ENCODE measurements at regions not wholly inside any gene's neighbourhood (a gene's known extent, or its start where the extent isn't known, plus 50 kb on each side); places are given as distances from the start of the nearest gene placed in this dataset.
"Not testable (repeated sequence)": the region's sequence is repeated elsewhere in the genome, so short reads cannot be mapped to it uniquely, and the experiment has no call there.

GRCh38 chr6:81624453-81624852, 128.0 kb downstream of the TENT5A start:
- no peak for DNase-seq (ENCODE audit: low spot score)

- DNase-seq (ENCODE audit: low spot score): no peak
Measured at GRCh38 chr6:81623106-81623759, 129.2 kb downstream of the TENT5A start.

GRCh38 chr6:81621816-81622395, 130.6 kb downstream of the TENT5A start:
- DNase-seq (ENCODE audit: low spot score): no peak

GRCh38 chr6:81614292-81614691, 138.2 kb downstream of the TENT5A start:
- DNase-seq (ENCODE audit: low spot score): no peak

GRCh38 chr6:81613606-81614005, 138.9 kb downstream of the TENT5A start:
- DNase-seq (ENCODE audit: low spot score): no peak

GRCh38 chr6:81612136-81612535, 140.3 kb downstream of the TENT5A start:
- DNase-seq (ENCODE audit: low spot score): no peak

GRCh38 chr6:81609736-81610135, 142.7 kb downstream of the TENT5A start:
- no peak for DNase-seq (ENCODE audit: low spot score)

GRCh38 chr6:81608776-81609175, 143.7 kb downstream of the TENT5A start:
- no peak for DNase-seq (ENCODE audit: low spot score)

GRCh38 chr6:81606965-81607381, 145.5 kb downstream of the TENT5A start:
- DNase-seq (ENCODE audit: low spot score): no peak

GRCh38 chr6:81605526-81605925, 147.0 kb downstream of the TENT5A start:
- no peak for DNase-seq (ENCODE audit: low spot score)

- no peak for DNase-seq (ENCODE audit: low spot score)
Measured at GRCh38 chr6:81601918-81602317, 150.6 kb downstream of the TENT5A start.

GRCh38 chr6:81600488-81600887, 152.0 kb downstream of the TENT5A start:
- DNase-seq (ENCODE audit: low spot score): not testable (repeated sequence)

GRCh38 chr6:81594501-81594900, 158.0 kb downstream of the TENT5A start:
- DNase-seq (ENCODE audit: low spot score): no peak

GRCh38 chr6:81590314-81590691, 162.2 kb downstream of the TENT5A start:
- no peak for DNase-seq (ENCODE audit: low spot score)

GRCh38 chr6:81589465-81590313, 162.8 kb downstream of the TENT5A start:
- no peak for DNase-seq (ENCODE audit: low spot score)

GRCh38 chr6:81585686-81586085, 166.8 kb downstream of the TENT5A start:
- not testable (repeated sequence) for DNase-seq (ENCODE audit: low spot score)

- not testable (repeated sequence) for DNase-seq (ENCODE audit: low spot score)
Measured at GRCh38 chr6:81584156-81584555, 168.3 kb downstream of the TENT5A start.

- no peak for DNase-seq (ENCODE audit: low spot score)
Measured at GRCh38 chr6:81575442-81575841, 177.0 kb downstream of the TENT5A start.

GRCh38 chr6:81572020-81572419, 180.5 kb downstream of the TENT5A start:
- DNase-seq (ENCODE audit: low spot score): no peak

GRCh38 chr6:81570681-81571080, 181.8 kb downstream of the TENT5A start:
- DNase-seq (ENCODE audit: low spot score): no peak

- DNase-seq (ENCODE audit: low spot score): no peak
Measured at GRCh38 chr6:81568973-81569372, 183.5 kb downstream of the TENT5A start.

- no peak for DNase-seq (ENCODE audit: low spot score)
Measured at GRCh38 chr6:81565071-81565470, 187.4 kb downstream of the TENT5A start.

- no peak for DNase-seq (ENCODE audit: low spot score)
Measured at GRCh38 chr6:81564470-81565068, 187.9 kb downstream of the TENT5A start.

Measured in HuH-7.5 (cell line).